Bronchial epithelial cell (primary cell): ENCODE measurements at regions not wholly inside any gene's neighbourhood (a gene's known extent, or its start where the extent isn't known, plus 50 kb on each side); places are given as distances from the start of the nearest gene placed in this dataset.

ENCODE experiments used
- DNase-seq: peaks from one replicate; pipeline ENCODE4 v3.0.0-alpha.2; 2010; ENCODE audit warnings: low read depth
- FAIRE-seq: peaks from 2 replicates; lab custom pipeline; 2011; peaks lifted over from hg19 to GRCh38; lab: Jason Lieb, UNC
- H3K27me3 ChIP-seq: 2 replicates; pipeline ENCODE4 v1.5.1; 2011; ENCODE audit warnings: low read length; ENCODE audit not compliant: control insufficient read depth, insufficient read depth
- H3K36me3 ChIP-seq: 2 replicates; pipeline ENCODE4 v1.5.1; 2011; ENCODE audit warnings: low read length; ENCODE audit not compliant: control insufficient read depth, insufficient read depth
- H3K4me3 ChIP-seq: 2 replicates; pipeline ENCODE4 v1.5.1; 2011; ENCODE audit warnings: mild to moderate bottlenecking, low read depth, low read length, control low read depth
- CTCF ChIP-seq: IDR thresholded peaks from 2 replicates; pipeline ENCODE4 v1.5.1; 2011; ENCODE audit warnings: mild to moderate bottlenecking, moderate library complexity, low read length, control low read depth, inconsistent platforms; ENCODE audit not compliant: insufficient read depth, severe bottlenecking

GRCh38 chr3:40779039-40779438 is 254.3 kb downstream of the ZNF621 start:
- no peak for TF ChIP-seq CTCF
- Histone ChIP-seq H3K36me3 (no peaks in the 10 kb centered on the region), H3K4me3 (no peak overlapping the region), H3K27me3 (no peaks in the 10 kb centered on the region)
- peak; percentile 83 for FAIRE-seq
- DNase-seq: no peak

GRCh38 chr3:40780291-40780924 is 255.6 kb downstream of the ZNF621 start:
- FAIRE-seq: no peak

GRCh38 chr3:40780925-40781406 is 256.2 kb downstream of the ZNF621 start:
- Histone ChIP-seq H3K4me3 (peak overlapping the region; percentile 21), H3K27me3 (no peaks in the 10 kb centered on the region), H3K36me3 (no peaks in the 10 kb centered on the region)
- FAIRE-seq: no peak
- TF ChIP-seq CTCF: no peak
- peak; percentile 68 for DNase-seq

More at GRCh38 chr3:40780291-40780924, 255.6 kb downstream of the ZNF621 start:
- TF ChIP-seq CTCF: no peak
- no peak for DNase-seq
- no peaks in the 10 kb centered on the region for H3K36me3 ChIP-seq
- no peaks in the 10 kb centered on the region for H3K27me3 ChIP-seq
- peak overlapping the region; percentile 21 for H3K4me3 ChIP-seq

- DNase-seq (peak; percentile 12), FAIRE-seq (no peak)
- peak; percentile 18 for TF ChIP-seq CTCF
- Histone ChIP-seq H3K36me3 (no peaks in the 10 kb centered on the region), H3K4me3 (no peak overlapping the region), H3K27me3 (no peaks in the 10 kb centered on the region)
Observed at GRCh38 chr3:40782111-40782721, 257.5 kb downstream of the ZNF621 start.

GRCh38 chr3:40790746-40791145 is 266.0 kb downstream of the ZNF621 start:
- DNase-seq (no peak), FAIRE-seq (no peak)
- H3K36me3 ChIP-seq: no peaks in the 10 kb centered on the region
- no peak overlapping the region for H3K4me3 ChIP-seq
- no peak for TF ChIP-seq CTCF
- H3K27me3 ChIP-seq: no peaks in the 10 kb centered on the region

GRCh38 chr3:40793730-40794129 is 269.0 kb downstream of the ZNF621 start:
- FAIRE-seq (no peak), DNase-seq (no peak)
- no peaks in the 10 kb centered on the region for H3K36me3 ChIP-seq

More at GRCh38 chr3:40793730-40794129, 269.0 kb downstream of the ZNF621 start:
- no peak overlapping the region for H3K4me3 ChIP-seq
- no peak for TF ChIP-seq CTCF
- no peaks in the 10 kb centered on the region for H3K27me3 ChIP-seq
